IPS-20b (cell line): ENCODE measurements at regions not wholly inside any gene's neighbourhood (a gene's known extent, or its start where the extent isn't known, plus 50 kb on each side); places are given as distances from the start of the nearest gene placed in this dataset.

ENCODE experiments used
- H3K27ac ChIP-seq: one replicate; pipeline ENCODE4 v1.5.1; 2013; ENCODE audit warnings: low read length
- H3K27me3 ChIP-seq: 2 replicates; pipeline ENCODE4 v1.6.1; 2013; ENCODE audit warnings: mild to moderate bottlenecking, low read length, inconsistent platforms; ENCODE audit not compliant: insufficient read depth
- H3K36me3 ChIP-seq: 2 replicates; pipeline ENCODE4 v1.6.1; 2013; ENCODE audit warnings: low read depth, mild to moderate bottlenecking, inconsistent platforms, low read length, moderate library complexity; ENCODE audit not compliant: insufficient read depth
- H3K4me1 ChIP-seq: 2 replicates; pipeline ENCODE4 v1.6.1; 2013; ENCODE audit warnings: mild to moderate bottlenecking, control low read depth, inconsistent platforms, low read length, moderate library complexity; ENCODE audit not compliant: insufficient read depth
- H3K4me3 ChIP-seq: 2 replicates; pipeline ENCODE4 v1.5.1; 2013; ENCODE audit warnings: mild to moderate bottlenecking, low read length, inconsistent platforms
- H3K9ac ChIP-seq: 2 replicates; pipeline ENCODE4 v1.6.1; 2013; ENCODE audit warnings: low read depth, mild to moderate bottlenecking, inconsistent platforms, low read length, moderate library complexity
- H3K9me3 ChIP-seq: 2 replicates; pipeline ENCODE4 v1.6.1; 2013; ENCODE audit warnings: mild to moderate bottlenecking, low read depth, low read length, inconsistent platforms; ENCODE audit not compliant: insufficient read depth

GRCh38 chr6:137646484-137646883 is 152.3 kb upstream of the OLIG3 start:
- H3K36me3 ChIP-seq = no peaks in the 10 kb centered on the region
- no peaks in the 10 kb centered on the region for H3K4me1 ChIP-seq
- H3K9me3 ChIP-seq = no peaks in the 10 kb centered on the region
- no peak overlapping the region for H3K4me3 ChIP-seq
- no peaks in the 10 kb centered on the region for H3K27me3 ChIP-seq
- H3K9ac ChIP-seq = no peak overlapping the region
- H3K27ac ChIP-seq = no peak overlapping the region

- H3K9me3 ChIP-seq = no peaks in the 10 kb centered on the region
- H3K36me3 ChIP-seq = no peaks in the 10 kb centered on the region
- H3K27me3 ChIP-seq = no peaks in the 10 kb centered on the region
- H3K4me1 ChIP-seq = peaks cover 2% of the 10 kb centered on the region; the same call in 1 of the 2 replicates
- no peak overlapping the region for H3K4me3 ChIP-seq
- no peak overlapping the region for H3K9ac ChIP-seq
- no peak overlapping the region for H3K27ac ChIP-seq
Measured at GRCh38 chr6:137647762-137648447, 153.7 kb upstream of the OLIG3 start.

GRCh38 chr6:137650720-137651119 is 156.5 kb upstream of the OLIG3 start:
- H3K36me3 ChIP-seq = no peaks in the 10 kb centered on the region
- peaks cover 5% of the 10 kb centered on the region; the same call in 1 of the 2 replicates for H3K4me1 ChIP-seq
- H3K9me3 ChIP-seq = peaks cover 17% of the 10 kb centered on the region; the same call in 1 of the 2 replicates
- H3K27ac ChIP-seq = no peak overlapping the region
- no peak overlapping the region for H3K9ac ChIP-seq
- no peak overlapping the region for H3K4me3 ChIP-seq
- no peaks in the 10 kb centered on the region for H3K27me3 ChIP-seq

- Histone ChIP-seq H3K9me3 (peaks cover 17% of the 10 kb centered on the region; the same call in 1 of the 2 replicates), H3K9ac (0 out of 2 replicates have a peak overlapping the region, but pooled peaks have one; percentile 13), H3K27ac (no peak overlapping the region)
Measured at GRCh38 chr6:137651178-137651577, 157.0 kb upstream of the OLIG3 start.

GRCh38 chr6:137651591-137652335 is 157.6 kb upstream of the OLIG3 start:
- Histone ChIP-seq H3K9me3 (peaks cover 17% of the 10 kb centered on the region; the same call in 1 of the 2 replicates), H3K4me3 (no peak overlapping the region), H3K27me3 (no peaks in the 10 kb centered on the region), H3K4me1 (peaks cover 5% of the 10 kb centered on the region; the same call in 1 of the 2 replicates), H3K27ac (no peak overlapping the region), H3K9ac (0 out of 2 replicates have a peak overlapping the region, but pooled peaks have one; percentile 13), H3K36me3 (no peaks in the 10 kb centered on the region)

More at GRCh38 chr6:137651178-137651577, 157.0 kb upstream of the OLIG3 start:
- Histone ChIP-seq H3K27me3 (no peaks in the 10 kb centered on the region), H3K4me3 (no peak overlapping the region), H3K36me3 (no peaks in the 10 kb centered on the region), H3K4me1 (peaks cover 5% of the 10 kb centered on the region; the same call in 1 of the 2 replicates)

- H3K9ac ChIP-seq = no peak overlapping the region
- H3K9me3 ChIP-seq = peaks cover 17% of the 10 kb centered on the region; the same call in 1 of the 2 replicates
- no peak overlapping the region for H3K4me3 ChIP-seq
- H3K4me1 ChIP-seq = peaks cover 5% of the 10 kb centered on the region; the same call in 1 of the 2 replicates
- no peaks in the 10 kb centered on the region for H3K27me3 ChIP-seq
- no peaks in the 10 kb centered on the region for H3K36me3 ChIP-seq
- H3K27ac ChIP-seq = no peak overlapping the region
Measured at GRCh38 chr6:137652961-137653705, 158.9 kb upstream of the OLIG3 start.

- Histone ChIP-seq H3K4me3 (no peak overlapping the region), H3K27ac (no peak overlapping the region), H3K4me1 (peaks cover 5% of the 10 kb centered on the region; the same call in 1 of the 2 replicates), H3K36me3 (no peaks in the 10 kb centered on the region), H3K9ac (no peak overlapping the region), H3K9me3 (peaks cover 17% of the 10 kb centered on the region; the same call in 1 of the 2 replicates), H3K27me3 (no peaks in the 10 kb centered on the region)
Measured at GRCh38 chr6:137653706-137654059, 159.5 kb upstream of the OLIG3 start.

GRCh38 chr6:137654365-137654981 is 160.3 kb upstream of the OLIG3 start:
- Histone ChIP-seq H3K9me3 (peaks cover 17% of the 10 kb centered on the region; the same call in 1 of the 2 replicates), H3K4me3 (no peak overlapping the region), H3K27ac (no peak overlapping the region), H3K27me3 (no peaks in the 10 kb centered on the region), H3K4me1 (peaks cover 5% of the 10 kb centered on the region; the same call in 1 of the 2 replicates), H3K36me3 (no peaks in the 10 kb centered on the region), H3K9ac (no peak overlapping the region)

GRCh38 chr6:137655291-137655690 is 161.1 kb upstream of the OLIG3 start:
- H3K9me3 ChIP-seq = peaks cover 17% of the 10 kb centered on the region; the same call in 1 of the 2 replicates
- H3K4me1 ChIP-seq = peaks cover 5% of the 10 kb centered on the region; the same call in 1 of the 2 replicates
- H3K27ac ChIP-seq = no peak overlapping the region
- no peaks in the 10 kb centered on the region for H3K27me3 ChIP-seq
- no peaks in the 10 kb centered on the region for H3K36me3 ChIP-seq
- H3K9ac ChIP-seq = no peak overlapping the region
- no peak overlapping the region for H3K4me3 ChIP-seq

GRCh38 chr6:137656735-137657134 is 162.5 kb upstream of the OLIG3 start:
- peaks cover 5% of the 10 kb centered on the region; the same call in 1 of the 2 replicates for H3K4me1 ChIP-seq
- no peak overlapping the region for H3K4me3 ChIP-seq
- H3K27me3 ChIP-seq = no peaks in the 10 kb centered on the region
- H3K9me3 ChIP-seq = peaks cover 17% of the 10 kb centered on the region; the same call in 1 of the 2 replicates
- H3K27ac ChIP-seq = no peak overlapping the region
- no peaks in the 10 kb centered on the region for H3K36me3 ChIP-seq
- H3K9ac ChIP-seq = no peak overlapping the region
